IMR-90 (cell line): ENCODE measurements at regions not wholly inside any gene's neighbourhood (a gene's known extent, or its start where the extent isn't known, plus 50 kb on each side); places are given as distances from the start of the nearest gene placed in this dataset.

ENCODE experiments used
- ATAC-seq: fragments of 200-7000 bp; cut with Tn5 transposase; 2 replicates; pipeline ENCODE4 v1.9.1; 2020; ENCODE audit warnings: low read depth, mild to moderate bottlenecking, moderate library complexity
- BruUV-seq: library from RNA; stranded (reverse); fragments of 400-500 nt; replicated peaks from 2 replicates; lab custom pipeline; 2021; lab: Mats Ljungman, UMichigan
- CTCF ChIA-PET: fragments of 300-600 bp; formaldehyde crosslinking; extraction: SDS; loops from one replicate; lab custom pipeline; 2021; ENCODE audit warnings: antibody characterized with exemption; lab: Yijun Ruan, JAX
- POLR2A ChIA-PET: fragments of 300-600 bp; sonication (Branson Sonifier 250); formaldehyde crosslinking; loops from one replicate; lab custom pipeline; 2022; ENCODE audit warnings: antibody characterized with exemption; ENCODE audit not compliant: unreplicated experiment; lab: Charles Lee
- DNase-seq: peaks from one replicate; pipeline ENCODE4 v3.0.0; 2013
- H2AFZ ChIP-seq: replicated peaks from 2 replicates; pipeline ENCODE3; 2013; ENCODE audit warnings: low read length, mild to moderate bottlenecking; ENCODE audit not compliant: poor library complexity
- H2AK5ac ChIP-seq: 2 replicates; pipeline ENCODE4 v1.6.1; 2013; ENCODE audit warnings: low read depth, low read length, inconsistent platforms
- H2AK9ac ChIP-seq: replicated peaks from 2 replicates; pipeline ENCODE3; 2013; ENCODE audit warnings: mild to moderate bottlenecking, low read depth, low read length, moderate library complexity; ENCODE audit not compliant: poor library complexity
- H2BK120ac ChIP-seq: 2 replicates; pipeline ENCODE4 v1.6.1; 2013; ENCODE audit warnings: low read depth, low read length, inconsistent platforms
- H2BK15ac ChIP-seq: 3 replicates; pipeline ENCODE4 v1.6.1; 2013; ENCODE audit warnings: low read depth, low read length, inconsistent platforms
- H2BK20ac ChIP-seq: 2 replicates; pipeline ENCODE4 v1.6.1; 2013; ENCODE audit warnings: low read depth, mild to moderate bottlenecking, inconsistent platforms, low read length, moderate library complexity
- H2BK5ac ChIP-seq: 2 replicates; pipeline ENCODE4 v1.6.1; 2013; ENCODE audit warnings: mild to moderate bottlenecking, low read depth, low read length, inconsistent platforms; ENCODE audit not compliant: poor library complexity, severe bottlenecking
- H3K14ac ChIP-seq: replicated peaks from 2 replicates; pipeline ENCODE4 v1.6.1; 2013; ENCODE audit warnings: low read depth, low read length, inconsistent platforms
- H3K18ac ChIP-seq: 2 replicates; pipeline ENCODE4 v1.6.1; 2013; ENCODE audit warnings: low read depth, low read length, control low read depth
- H3K23ac ChIP-seq: 2 replicates; pipeline ENCODE4 v1.6.1; 2013; ENCODE audit warnings: low read depth, low read length, inconsistent platforms
- H3K27ac ChIP-seq: 2 replicates; pipeline ENCODE4 v1.5.1; 2013; ENCODE audit warnings: mild to moderate bottlenecking, control low read depth, low read length; ENCODE audit not compliant: insufficient read depth
- H3K27me3 ChIP-seq: 2 replicates; pipeline ENCODE4 v1.6.1; 2013; ENCODE audit warnings: low read length; ENCODE audit not compliant: control insufficient read depth, insufficient read depth
- H3K36me3 ChIP-seq: 2 replicates; pipeline ENCODE4 v1.6.1; 2013; ENCODE audit warnings: low read length, mixed read lengths; ENCODE audit not compliant: control insufficient read depth, insufficient read depth
- H3K4ac ChIP-seq: 2 replicates; pipeline ENCODE4 v1.6.1; 2013; ENCODE audit warnings: low read depth, low read length, inconsistent platforms
- H3K4me1 ChIP-seq: 2 replicates; pipeline ENCODE4 v1.6.1; 2013; ENCODE audit warnings: low read length, mixed read lengths; ENCODE audit not compliant: control insufficient read depth, insufficient read depth
- H3K4me2 ChIP-seq: 2 replicates; pipeline ENCODE4 v1.6.1; 2013; ENCODE audit warnings: low read depth, mild to moderate bottlenecking, control low read depth, low read length, moderate library complexity
- H3K4me3 ChIP-seq: 2 replicates; pipeline ENCODE4 v1.5.1; 2013; ENCODE audit warnings: low read depth, mild to moderate bottlenecking, control low read depth, low read length, moderate library complexity; ENCODE audit not compliant: insufficient read depth
- H3K56ac ChIP-seq: 2 replicates; pipeline ENCODE4 v1.6.1; 2013; ENCODE audit warnings: low read length, inconsistent platforms; ENCODE audit not compliant: insufficient read depth; ENCODE audit errors: extremely low read depth
- H3K79me1 ChIP-seq, 2 experiments: 2 replicates each; pipeline ENCODE4 v1.6.1; 2013; ENCODE audit warnings: low read length in 2 of 2, inconsistent platforms in 1 of 2, low read depth in 1 of 2
- H3K9ac ChIP-seq: 2 replicates; pipeline ENCODE4 v1.6.1; 2013; ENCODE audit warnings: low read depth, low read length, control low read depth
- H3K9me1 ChIP-seq: 2 replicates; pipeline ENCODE4 v1.6.1; 2013; ENCODE audit warnings: low read length, inconsistent platforms; ENCODE audit not compliant: insufficient read depth
- H3K9me3 ChIP-seq: 2 replicates; pipeline ENCODE4 v1.6.1; 2013; ENCODE audit warnings: low read length; ENCODE audit not compliant: control insufficient read depth, insufficient read depth
- H4K20me1 ChIP-seq: 2 replicates; pipeline ENCODE4 v1.6.1; 2013; ENCODE audit warnings: low read length, inconsistent platforms; ENCODE audit not compliant: insufficient read depth
- H4K5ac ChIP-seq: 2 replicates; pipeline ENCODE4 v1.6.1; 2013; ENCODE audit warnings: mild to moderate bottlenecking, low read depth, low read length, control low read depth
- H4K8ac ChIP-seq, 2 experiments: 2 replicates each; pipeline ENCODE4 v1.6.1; 2013; ENCODE audit warnings: low read depth in 2 of 2, low read length in 2 of 2, control low read depth in 1 of 2, inconsistent platforms in 1 of 2
- H4K91ac ChIP-seq: 2 replicates; pipeline ENCODE4 v1.6.1; 2013; ENCODE audit warnings: low read depth, low read length, inconsistent platforms; ENCODE audit not compliant: insufficient read depth
- BHLHE40 ChIP-seq: fragments of 150-350 bp; IDR thresholded peaks from 2 replicates; pipeline ENCODE4 v1.6.1; 2016; ENCODE audit warnings: mild to moderate bottlenecking, low read depth, low read length
- CEBPB ChIP-seq: IDR thresholded peaks from 2 replicates; pipeline ENCODE4 v1.6.1; 2012; ENCODE audit warnings: low read depth, low read length, improper control_type of control experiment
- CHD1 ChIP-seq: IDR thresholded peaks from 2 replicates; pipeline ENCODE4 v1.6.1; 2012; ENCODE audit warnings: low read depth, low read length, improper control_type of control experiment
- FOS ChIP-seq: fragments of 150-350 bp; IDR thresholded peaks from 2 replicates; pipeline ENCODE4 v1.6.1; 2016; ENCODE audit warnings: low read depth, low read length
- MAFK ChIP-seq: IDR thresholded peaks from 2 replicates; pipeline ENCODE4 v1.6.1; 2012; ENCODE audit warnings: low read depth, low read length, improper control_type of control experiment
- MAZ ChIP-seq: IDR thresholded peaks from 2 replicates; pipeline ENCODE4 v1.6.1; 2012; ENCODE audit warnings: low read depth, mild to moderate bottlenecking, low read length, improper control_type of control experiment, moderate library complexity, borderline replicate concordance
- MXI1 ChIP-seq: IDR thresholded peaks from 2 replicates; pipeline ENCODE4 v1.6.1; 2012; ENCODE audit warnings: low read depth, mild to moderate bottlenecking, low read length, moderate library complexity, borderline replicate concordance
- NFE2L2 ChIP-seq: fragments of 150-350 bp; IDR thresholded peaks from 2 replicates; pipeline ENCODE4 v1.6.1; 2016; ENCODE audit warnings: low read depth, mild to moderate bottlenecking, low read length
- POLR2A ChIP-seq: IDR thresholded peaks from 2 replicates; pipeline ENCODE4 v1.6.1; 2012; ENCODE audit warnings: mild to moderate bottlenecking, low read depth, low read length
- RAD21 ChIP-seq: IDR thresholded peaks from 2 replicates; pipeline ENCODE4 v1.6.1; 2012; ENCODE audit warnings: low read length, improper control_type of control experiment
- RCOR1 ChIP-seq: IDR thresholded peaks from 2 replicates; pipeline ENCODE4 v1.6.1; 2012; ENCODE audit warnings: mild to moderate bottlenecking, low read length, improper control_type of control experiment; ENCODE audit not compliant: insufficient replicate concordance
- RFX5 ChIP-seq: IDR thresholded peaks from 2 replicates; pipeline ENCODE4 v1.8.0; 2012; ENCODE audit warnings: low read depth, mild to moderate bottlenecking, low read length, moderate library complexity
- SMC3 ChIP-seq: fragments of 150-350 bp; IDR thresholded peaks from 2 replicates; pipeline ENCODE4 v1.6.1; 2016; ENCODE audit warnings: low read depth, mild to moderate bottlenecking, antibody characterized with exemption, low read length, moderate library complexity
- WGBS, 2 experiments: methylation state at CpG; one replicate each; pipeline versions ENCODE4 v1.1.5 to v1.1.7; 2013; ENCODE audit warnings: missing lambda C conversion rate in 2 of 2; ENCODE audit not compliant: insufficient read length in 1 of 2; ENCODE audit errors: extremely low coverage in 2 of 2; 5-methylcytosine and 5-hydroxymethylcytosine counted together
- dilution Hi-C: fragments of 300-500 bp; cut with HindIII; formaldehyde crosslinking; loops from one replicate; pipeline ENCODE4 v1.14.3; 2018; ENCODE audit warnings: low sequenced_read_pairs; ENCODE audit not compliant: unreplicated experiment
- in situ Hi-C: fragments of 300-500 bp; cut with MboI; formaldehyde crosslinking; loops from 3 replicates; pipeline ENCODE4 v1.14.3; 2019; ENCODE audit warnings: low sequenced_read_pairs, inconsistent platforms, mixed read lengths
- intact Hi-C: fragments of 100-400 bp; cut with micrococcal nuclease; formaldehyde crosslinking; loops from 2 replicates; pipeline ENCODE4 v1.10.0; 2022
- TF ChIP-seq, protein P1 (sequence below): fragments of 150-350 bp; IDR thresholded peaks from 2 replicates; pipeline ENCODE4 v1.6.1; 2016; ENCODE audit warnings: low read depth, mild to moderate bottlenecking, low read length, moderate library complexity, borderline replicate concordance
- TF ChIP-seq, protein P2 (sequence below): conservative IDR thresholded peaks from 2 replicates; pipeline ENCODE4 v1.5.1; 2012; ENCODE audit warnings: mild to moderate bottlenecking, low read depth, low read length, improper control_type of control experiment
- TF ChIP-seq, protein P3 (sequence below): fragments of 150-350 bp; IDR thresholded peaks from 2 replicates; pipeline ENCODE4 v1.6.1; 2017; ENCODE audit warnings: mild to moderate bottlenecking, antibody characterized with exemption, low read length, low read depth

DNA sequence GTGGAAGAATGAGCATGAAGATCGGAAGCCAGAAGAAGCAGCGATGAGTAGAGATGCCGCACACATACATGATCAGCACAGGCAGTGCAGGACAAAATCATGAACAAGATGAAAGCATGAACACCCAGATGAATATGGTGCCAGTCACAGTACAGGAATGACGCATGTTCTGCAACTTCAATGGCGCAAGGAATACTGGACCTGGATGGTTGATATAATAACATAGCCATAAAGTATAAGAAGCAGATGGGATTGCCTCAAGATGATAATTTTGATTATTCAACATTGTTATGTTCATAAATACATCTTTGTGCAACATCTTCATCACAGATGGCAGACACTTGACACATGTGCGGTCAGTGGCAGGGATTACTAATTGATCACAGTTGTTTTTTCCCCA is 59.7 kb upstream of the SLCO3A1 start:
- Histone ChIP-seq H3K4me3 (no peak overlapping the region), H3K9me1 (no peaks in the 10 kb centered on the region), H2BK20ac (no peak overlapping the region), H4K91ac (no peak overlapping the region), H3K27ac (no peak overlapping the region), H3K36me3 (no peaks in the 10 kb centered on the region), H3K23ac (no peak overlapping the region), H2AK5ac (no peak overlapping the region), H3K27me3 (no peaks in the 10 kb centered on the region), H3K4me2 (no peak overlapping the region), H2BK120ac (no peak overlapping the region), H2AFZ (no peak overlapping the region), H3K14ac (no peak overlapping the region), H3K56ac (no peak overlapping the region), H3K9ac (no peak overlapping the region), H2BK5ac (no peak overlapping the region), H2BK15ac (no peak overlapping the region), H4K5ac (no peak overlapping the region), H3K18ac (no peak overlapping the region), H3K79me1 (no peaks in the 10 kb centered on the region), H4K20me1 (no peaks in the 10 kb centered on the region), H3K4me1 (no peaks in the 10 kb centered on the region), H3K4ac (no peak overlapping the region), H2AK9ac (no peak overlapping the region), H4K8ac (no peak overlapping the region), H3K9me3 (no peaks in the 10 kb centered on the region)
- no peak for ATAC-seq
- WGBS, 2 experiments: 100% methylated on average over 2 of the region's 6 CpGs; no CpG with 5 or more reads in 1 of the 2 experiments
- no peak for TF ChIP-seq RCOR1
- no peak for TF ChIP-seq CHD1
- TF ChIP-seq BHLHE40: no peak
- TF ChIP-seq SMC3: no peak
- TF ChIP-seq NFE2L2: no peak
- TF ChIP-seq CEBPB: no peak
- TF ChIP-seq, protein P1, sequence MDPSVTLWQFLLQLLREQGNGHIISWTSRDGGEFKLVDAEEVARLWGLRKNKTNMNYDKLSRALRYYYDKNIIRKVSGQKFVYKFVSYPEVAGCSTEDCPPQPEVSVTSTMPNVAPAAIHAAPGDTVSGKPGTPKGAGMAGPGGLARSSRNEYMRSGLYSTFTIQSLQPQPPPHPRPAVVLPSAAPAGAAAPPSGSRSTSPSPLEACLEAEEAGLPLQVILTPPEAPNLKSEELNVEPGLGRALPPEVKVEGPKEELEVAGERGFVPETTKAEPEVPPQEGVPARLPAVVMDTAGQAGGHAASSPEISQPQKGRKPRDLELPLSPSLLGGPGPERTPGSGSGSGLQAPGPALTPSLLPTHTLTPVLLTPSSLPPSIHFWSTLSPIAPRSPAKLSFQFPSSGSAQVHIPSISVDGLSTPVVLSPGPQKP: no peak
- TF ChIP-seq POLR2A: no peak
- no peak for TF ChIP-seq MAZ
- no peak for TF ChIP-seq RFX5
- TF ChIP-seq FOS: no peak
- no peak for TF ChIP-seq MAFK
- no peak for TF ChIP-seq MXI1
- no peak for TF ChIP-seq RAD21
- TF ChIP-seq, protein P2, sequence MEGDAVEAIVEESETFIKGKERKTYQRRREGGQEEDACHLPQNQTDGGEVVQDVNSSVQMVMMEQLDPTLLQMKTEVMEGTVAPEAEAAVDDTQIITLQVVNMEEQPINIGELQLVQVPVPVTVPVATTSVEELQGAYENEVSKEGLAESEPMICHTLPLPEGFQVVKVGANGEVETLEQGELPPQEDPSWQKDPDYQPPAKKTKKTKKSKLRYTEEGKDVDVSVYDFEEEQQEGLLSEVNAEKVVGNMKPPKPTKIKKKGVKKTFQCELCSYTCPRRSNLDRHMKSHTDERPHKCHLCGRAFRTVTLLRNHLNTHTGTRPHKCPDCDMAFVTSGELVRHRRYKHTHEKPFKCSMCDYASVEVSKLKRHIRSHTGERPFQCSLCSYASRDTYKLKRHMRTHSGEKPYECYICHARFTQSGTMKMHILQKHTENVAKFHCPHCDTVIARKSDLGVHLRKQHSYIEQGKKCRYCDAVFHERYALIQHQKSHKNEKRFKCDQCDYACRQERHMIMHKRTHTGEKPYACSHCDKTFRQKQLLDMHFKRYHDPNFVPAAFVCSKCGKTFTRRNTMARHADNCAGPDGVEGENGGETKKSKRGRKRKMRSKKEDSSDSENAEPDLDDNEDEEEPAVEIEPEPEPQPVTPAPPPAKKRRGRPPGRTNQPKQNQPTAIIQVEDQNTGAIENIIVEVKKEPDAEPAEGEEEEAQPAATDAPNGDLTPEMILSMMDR: no peak
- TF ChIP-seq, protein P3, sequence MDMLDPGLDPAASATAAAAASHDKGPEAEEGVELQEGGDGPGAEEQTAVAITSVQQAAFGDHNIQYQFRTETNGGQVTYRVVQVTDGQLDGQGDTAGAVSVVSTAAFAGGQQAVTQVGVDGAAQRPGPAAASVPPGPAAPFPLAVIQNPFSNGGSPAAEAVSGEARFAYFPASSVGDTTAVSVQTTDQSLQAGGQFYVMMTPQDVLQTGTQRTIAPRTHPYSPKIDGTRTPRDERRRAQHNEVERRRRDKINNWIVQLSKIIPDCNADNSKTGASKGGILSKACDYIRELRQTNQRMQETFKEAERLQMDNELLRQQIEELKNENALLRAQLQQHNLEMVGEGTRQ: no peak
- dilution Hi-C loops: no loop called here
- ChIA-PET CTCF (no interaction called here), POLR2A (no interaction called here)
- intact Hi-C loops: no loop called here
- DNase-seq: no peak
- BruUV-seq: no TSS peak
- in situ Hi-C loops: no loop called here
